Prostate gland (tissue), 2 donors: ENCODE measurements at regions not wholly inside any gene's neighbourhood (a gene's known extent, or its start where the extent isn't known, plus 50 kb on each side); places are given as distances from the start of the nearest gene placed in this dataset.

Source experiments
- POLR2AphosphoS5 ChIP-seq: sonication (generic); formaldehyde crosslinking; IDR thresholded peaks from one replicate; pipeline ENCODE4 v1.6.1; 2017; ENCODE audit warnings: antibody characterized with exemption
- TF ChIP-seq, protein P1 (sequence below), 4 experiments: fragments of 200-600 bp in 2 of 4; fragments of 450-650 bp in 2 of 4; sonication (generic) in 2 of 4; IDR thresholded peaks; 1 replicate in 3 of 4; 2 replicates in 1 of 4; pipeline ENCODE4 v1.5.1; 2016 to 2019; ENCODE audit warnings: antibody characterized with exemption in 4 of 4, mild to moderate bottlenecking in 2 of 4, moderate library complexity in 2 of 4

DNA sequence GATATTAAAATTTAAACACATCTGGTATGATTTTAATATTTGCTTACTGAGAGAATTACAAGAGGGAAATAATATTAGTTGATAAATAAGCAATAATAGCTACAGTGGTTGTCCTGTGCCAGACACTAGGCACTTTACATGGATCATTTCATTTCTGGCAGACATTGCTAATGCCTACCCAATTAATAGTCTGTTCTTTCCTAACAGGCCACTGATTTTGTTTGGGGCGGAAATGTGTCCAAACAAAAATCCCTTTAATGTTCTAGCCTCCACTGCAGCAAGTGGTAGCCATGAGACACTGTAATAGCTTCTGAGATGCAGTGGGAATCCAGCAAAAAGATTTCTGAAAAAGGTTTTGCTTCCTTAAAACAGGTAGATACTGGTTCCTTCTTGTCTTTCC is 527.4 kb downstream of the CSNK1G3 start:
- TF ChIP-seq, protein P1, sequence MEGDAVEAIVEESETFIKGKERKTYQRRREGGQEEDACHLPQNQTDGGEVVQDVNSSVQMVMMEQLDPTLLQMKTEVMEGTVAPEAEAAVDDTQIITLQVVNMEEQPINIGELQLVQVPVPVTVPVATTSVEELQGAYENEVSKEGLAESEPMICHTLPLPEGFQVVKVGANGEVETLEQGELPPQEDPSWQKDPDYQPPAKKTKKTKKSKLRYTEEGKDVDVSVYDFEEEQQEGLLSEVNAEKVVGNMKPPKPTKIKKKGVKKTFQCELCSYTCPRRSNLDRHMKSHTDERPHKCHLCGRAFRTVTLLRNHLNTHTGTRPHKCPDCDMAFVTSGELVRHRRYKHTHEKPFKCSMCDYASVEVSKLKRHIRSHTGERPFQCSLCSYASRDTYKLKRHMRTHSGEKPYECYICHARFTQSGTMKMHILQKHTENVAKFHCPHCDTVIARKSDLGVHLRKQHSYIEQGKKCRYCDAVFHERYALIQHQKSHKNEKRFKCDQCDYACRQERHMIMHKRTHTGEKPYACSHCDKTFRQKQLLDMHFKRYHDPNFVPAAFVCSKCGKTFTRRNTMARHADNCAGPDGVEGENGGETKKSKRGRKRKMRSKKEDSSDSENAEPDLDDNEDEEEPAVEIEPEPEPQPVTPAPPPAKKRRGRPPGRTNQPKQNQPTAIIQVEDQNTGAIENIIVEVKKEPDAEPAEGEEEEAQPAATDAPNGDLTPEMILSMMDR (IDR thresholded peaks at IDR 0.05), result no peak
- TF ChIP-seq POLR2AphosphoS5, result no peak
